Kasumi-1 (cell line): ENCODE measurements at regions not wholly inside any gene's neighbourhood (a gene's known extent, or its start where the extent isn't known, plus 50 kb on each side); places are given as distances from the start of the nearest gene placed in this dataset.
"Not testable (repeated sequence)": the region's sequence is repeated elsewhere in the genome, so short reads cannot be mapped to it uniquely, and the experiment has no call there.

ENCODE experiments used
- DNase-seq, 2 experiments: peaks; one replicate each; lab custom pipeline; 2025; lab: John Stamatoyannopoulos, UW

DNA sequence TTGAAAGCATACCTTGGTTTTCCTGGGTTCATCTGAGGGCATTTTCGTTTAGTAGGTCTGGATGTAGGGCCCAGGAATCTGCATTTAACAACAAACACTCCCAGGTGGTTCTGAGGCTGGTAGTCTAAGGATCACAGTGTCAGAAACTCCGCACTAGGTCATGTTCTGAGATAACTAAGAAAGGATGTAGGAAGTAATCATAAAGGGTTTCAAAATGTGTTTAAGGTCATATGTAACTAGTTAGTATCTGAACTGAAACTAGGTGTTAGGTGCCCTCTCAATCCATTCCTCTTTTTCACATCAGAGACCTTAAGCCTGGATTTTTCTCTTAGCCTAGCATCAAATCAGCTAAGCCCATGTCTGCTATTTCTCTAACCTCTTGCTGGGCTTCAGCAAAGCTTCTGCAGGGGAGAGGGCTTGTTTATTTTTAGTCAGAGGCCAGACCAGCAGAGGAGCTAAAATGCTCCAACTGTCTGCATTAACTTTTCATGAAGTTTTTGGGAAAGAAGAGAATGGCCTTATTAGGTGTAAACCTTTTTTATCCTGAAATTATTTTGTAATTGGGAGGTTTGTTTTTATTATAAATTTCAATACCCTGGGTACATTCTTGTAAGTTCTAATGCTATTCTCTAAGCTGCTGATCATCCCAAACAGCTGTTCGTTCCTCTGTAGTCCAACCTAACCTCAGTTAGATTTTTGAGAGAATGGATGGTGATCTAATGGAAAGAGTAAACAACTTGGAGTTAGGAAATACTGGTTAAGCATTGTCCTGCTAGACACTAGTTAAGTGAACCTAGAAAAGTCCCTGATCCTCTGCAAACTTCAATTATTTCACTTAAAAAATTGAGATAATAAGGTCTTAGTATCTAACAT lies 262.8 kb upstream of the RFC3 start:
- DNase-seq: no peak

DNA sequence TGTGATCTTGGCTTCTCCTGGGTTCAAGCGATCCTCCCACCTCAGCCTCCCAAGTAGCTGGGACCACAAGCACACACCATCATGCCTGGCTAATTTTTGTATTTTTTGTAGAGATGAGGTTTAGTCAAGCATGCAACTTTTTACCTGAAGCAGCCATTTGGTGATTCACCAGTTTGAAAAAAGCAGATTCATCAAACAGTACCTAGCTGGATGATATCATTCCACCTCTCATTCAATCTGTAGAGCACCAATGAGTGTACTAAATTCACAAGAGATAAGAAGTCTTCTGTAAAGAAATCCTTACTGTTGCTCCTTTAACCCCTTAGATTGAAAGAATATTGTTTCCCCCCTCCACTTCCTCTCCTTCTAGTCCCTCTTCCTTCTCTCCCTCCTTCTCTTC lies 261.1 kb upstream of the RFC3 start:
- no peak for DNase-seq

GRCh38 chr13:33560726-33561125 lies 257.2 kb upstream of the RFC3 start:
- no peak for DNase-seq

- DNase-seq: no peak
Observed at GRCh38 chr13:33561627-33562026, 256.3 kb upstream of the RFC3 start.

GRCh38 chr13:33571618-33572017 lies 246.3 kb upstream of the RFC3 start:
- DNase-seq: no peak

- not testable (repeated sequence) for DNase-seq
Observed at GRCh38 chr13:33572322-33572721, 245.6 kb upstream of the RFC3 start.

DNA sequence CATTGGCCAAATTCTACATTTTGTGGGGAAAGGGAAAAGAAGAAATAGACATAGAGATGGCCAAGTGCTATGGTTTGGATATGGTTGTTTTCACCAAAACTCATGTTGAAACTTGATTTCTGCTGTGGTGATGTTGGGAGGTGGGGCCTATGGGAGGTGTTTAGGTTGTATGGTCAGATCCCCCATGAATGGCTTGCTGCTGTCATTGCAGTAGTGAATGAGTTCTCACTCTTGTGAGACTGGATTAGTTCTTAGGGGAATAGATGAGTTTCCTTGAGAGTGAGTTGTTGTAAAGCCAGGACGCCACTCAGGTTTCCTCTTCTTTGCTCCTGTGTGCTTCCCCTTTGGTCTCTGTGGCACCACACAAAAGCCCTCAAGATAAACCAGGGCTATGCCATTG lies 242.6 kb upstream of the RFC3 start:
- DNase-seq: no peak

DNA sequence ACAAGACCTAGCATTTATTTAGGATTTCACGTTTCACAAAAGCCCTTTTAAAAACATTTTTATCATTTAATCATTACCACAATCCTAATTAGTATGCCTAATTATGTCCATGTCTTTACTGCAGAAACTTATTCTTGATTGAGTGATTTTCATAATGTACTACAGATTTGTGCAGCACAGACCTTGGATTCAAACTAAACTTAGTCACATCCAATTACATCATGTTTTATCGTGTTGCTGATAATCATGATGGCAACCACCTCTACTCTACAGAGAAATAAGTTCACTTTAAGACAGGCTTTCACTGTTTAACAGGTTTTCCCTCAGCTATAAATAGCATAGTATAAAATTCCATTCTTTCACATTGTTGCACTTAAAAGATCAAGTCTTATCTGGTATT lies 240.9 kb upstream of the RFC3 start:
- DNase-seq: no peak

DNA sequence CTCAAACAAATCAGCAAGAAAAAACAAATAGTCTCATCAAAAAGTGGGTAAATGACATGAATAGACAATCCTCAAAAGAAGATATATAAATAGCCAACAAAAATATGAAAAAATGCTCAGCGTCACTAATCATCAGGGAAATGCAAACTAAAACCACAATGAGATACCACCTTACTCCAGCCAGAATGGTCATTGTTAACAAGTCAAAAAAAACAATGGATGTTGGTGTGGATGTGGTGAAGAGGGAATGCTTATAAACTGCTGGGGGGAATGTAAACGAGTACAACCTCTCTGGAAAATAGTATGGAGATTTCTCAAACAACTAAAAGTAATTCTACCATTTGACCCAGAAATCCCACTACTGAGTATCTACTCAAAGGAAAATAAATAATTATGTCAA lies 239.2 kb upstream of the RFC3 start:
- no peak for DNase-seq

GRCh38 chr13:33582121-33582520 lies 235.8 kb upstream of the RFC3 start:
- no peak for DNase-seq

GRCh38 chr13:33583398-33583797 lies 234.6 kb upstream of the RFC3 start:
- no peak for DNase-seq

DNA sequence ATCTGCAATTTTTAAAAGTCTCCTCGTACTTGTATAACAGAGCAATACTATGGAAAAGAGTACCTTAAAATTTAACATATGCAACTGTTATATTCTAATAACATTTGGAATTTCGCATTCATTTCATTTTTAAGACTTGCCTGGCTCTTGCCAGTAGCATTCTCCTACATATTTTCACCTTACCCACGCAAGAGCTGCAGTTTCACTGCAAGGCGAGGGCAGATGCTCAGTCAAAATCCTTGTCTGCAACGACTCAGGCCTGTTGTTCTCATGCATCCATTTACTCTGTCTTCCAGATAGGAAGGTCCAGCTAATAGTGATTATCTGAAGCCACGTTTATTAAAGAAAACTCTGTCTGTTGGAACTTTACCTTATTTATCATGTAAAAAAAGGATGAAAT lies 227.0 kb upstream of the RFC3 start:
- no peak for DNase-seq

DNA sequence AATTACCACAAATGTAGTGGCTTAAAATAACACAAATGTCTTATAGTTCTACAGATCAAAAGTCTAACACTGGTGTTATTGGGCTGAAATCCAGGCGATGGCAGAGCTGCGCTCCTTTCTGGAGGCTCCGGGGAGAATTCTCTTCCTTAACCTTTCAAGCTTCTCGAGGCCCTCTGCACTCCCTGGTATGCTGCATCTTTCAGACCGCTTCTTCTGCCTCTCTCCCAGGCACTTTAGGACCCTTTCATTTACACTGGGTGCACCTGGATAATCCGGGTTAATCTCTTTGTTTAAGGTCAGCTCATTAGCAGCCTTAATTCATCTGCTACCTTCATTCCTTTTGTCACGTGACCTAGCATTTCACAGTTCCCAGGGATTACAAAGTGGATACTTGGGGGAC lies 211.3 kb upstream of the RFC3 start:
- no peak for DNase-seq

DNA sequence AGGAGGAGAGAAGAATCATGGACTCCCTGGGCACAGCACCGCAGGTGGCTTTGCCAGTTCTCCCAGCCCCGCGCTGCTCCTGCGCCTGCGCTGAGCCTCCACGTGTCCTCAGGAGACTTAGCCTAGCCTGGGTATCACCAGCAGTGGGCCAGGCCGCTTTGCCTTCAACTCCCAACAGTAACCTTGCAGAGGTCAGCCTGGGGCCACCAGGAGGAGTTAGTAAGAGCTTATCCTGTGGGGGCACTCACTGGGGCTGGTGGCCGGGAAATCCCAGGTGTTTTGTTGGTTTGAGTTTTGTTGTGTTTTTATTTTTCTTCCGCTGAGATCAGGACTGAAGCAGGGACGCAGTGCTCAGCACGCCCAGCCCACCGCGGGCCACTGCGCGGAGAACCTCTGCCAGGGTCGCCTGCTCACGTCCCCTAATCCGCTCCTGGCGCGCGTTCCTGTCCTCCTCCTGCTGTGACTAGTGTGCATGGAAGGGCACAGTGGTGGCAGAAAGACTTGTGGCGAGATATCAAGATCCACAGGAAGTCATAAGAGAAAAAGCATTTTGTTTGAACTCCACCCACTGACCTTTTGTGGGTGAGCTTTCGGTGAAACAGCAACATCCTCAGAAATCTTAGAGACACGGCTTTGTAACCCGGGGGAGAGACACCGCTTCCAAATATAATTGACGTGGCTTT lies 207.4 kb upstream of the RFC3 start:
- no peak for DNase-seq

DNA sequence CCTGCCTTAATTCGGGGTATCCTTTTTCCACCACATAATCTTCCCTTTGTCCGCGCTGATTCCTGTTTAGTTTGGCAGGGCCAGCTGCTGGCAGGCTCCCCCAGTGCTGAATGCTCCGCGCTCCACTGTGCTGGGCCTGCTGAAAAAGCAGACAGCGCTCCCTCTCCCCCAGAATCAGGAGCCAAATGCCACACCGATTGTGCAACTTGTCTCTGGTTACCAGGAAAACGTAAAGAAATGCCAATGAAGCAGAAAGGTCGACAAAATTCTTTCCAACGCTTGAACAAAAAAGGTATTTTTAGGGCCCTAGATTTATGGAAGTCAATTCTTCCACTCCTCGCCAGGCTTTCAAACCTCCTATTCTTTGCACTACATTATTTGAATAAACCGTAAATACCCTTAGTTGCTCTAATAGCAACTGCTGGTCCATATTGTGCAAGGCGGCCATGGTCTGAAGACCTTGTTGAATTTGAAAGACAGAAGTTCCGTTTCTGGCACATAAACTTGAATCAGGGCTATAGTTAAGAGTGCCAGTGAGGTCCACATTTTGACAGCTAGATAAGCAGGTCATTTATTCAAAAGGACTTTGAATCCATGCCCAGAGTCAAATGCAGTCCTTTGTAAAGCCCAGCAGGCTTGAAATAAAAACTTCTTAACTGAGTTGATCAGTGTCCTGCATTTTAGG lies 206.7 kb upstream of the RFC3 start:
- DNase-seq: no peak

GRCh38 chr13:33612641-33613638 lies 205.0 kb upstream of the RFC3 start:
- DNase-seq: no peak

DNA sequence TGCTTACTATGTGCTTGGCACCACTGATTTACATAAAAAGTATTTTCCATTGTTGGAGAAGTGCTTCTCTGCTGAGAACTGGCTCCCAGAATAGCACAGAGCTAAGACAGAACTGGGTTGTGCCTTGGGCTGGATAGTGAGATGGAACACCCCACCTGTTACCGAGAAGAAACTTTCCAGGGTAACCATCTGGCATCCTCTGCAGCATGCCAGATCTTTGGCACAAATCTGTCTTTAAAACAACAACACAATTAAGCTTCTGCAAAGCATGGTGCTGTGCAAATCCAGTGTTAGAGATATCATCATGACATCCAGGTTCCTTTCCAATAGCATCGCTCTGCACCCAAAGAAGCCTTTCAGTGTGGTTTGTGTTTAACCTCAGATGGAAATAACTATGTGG lies 202.5 kb upstream of the RFC3 start:
- DNase-seq: no peak

- no peak for DNase-seq
Observed at GRCh38 chr13:33616130-33616529, 201.8 kb upstream of the RFC3 start.

- no peak for DNase-seq
Observed at GRCh38 chr13:33617055-33617454, 200.9 kb upstream of the RFC3 start.

DNA sequence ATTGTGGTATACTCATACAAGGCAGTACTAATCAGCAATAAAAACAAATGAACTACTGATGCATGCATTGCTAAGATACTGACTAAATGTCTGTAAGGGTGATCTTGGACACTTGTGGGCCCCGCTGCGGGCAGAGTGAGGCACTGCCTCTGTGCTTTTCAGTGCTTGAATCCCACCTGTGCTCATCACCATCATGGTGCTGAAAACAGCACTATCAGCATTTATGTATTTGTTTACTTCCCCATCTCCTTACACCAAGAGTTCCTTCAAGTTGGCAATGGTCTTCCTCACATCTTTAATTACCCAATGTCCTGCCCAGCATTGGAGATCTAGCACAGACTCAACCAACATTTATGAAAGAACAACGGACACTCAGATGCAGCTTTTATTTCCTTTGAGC lies 193.7 kb upstream of the RFC3 start:
- no peak for DNase-seq

- DNase-seq: no peak
Observed at GRCh38 chr13:33624740-33625139, 193.2 kb upstream of the RFC3 start.

DNA sequence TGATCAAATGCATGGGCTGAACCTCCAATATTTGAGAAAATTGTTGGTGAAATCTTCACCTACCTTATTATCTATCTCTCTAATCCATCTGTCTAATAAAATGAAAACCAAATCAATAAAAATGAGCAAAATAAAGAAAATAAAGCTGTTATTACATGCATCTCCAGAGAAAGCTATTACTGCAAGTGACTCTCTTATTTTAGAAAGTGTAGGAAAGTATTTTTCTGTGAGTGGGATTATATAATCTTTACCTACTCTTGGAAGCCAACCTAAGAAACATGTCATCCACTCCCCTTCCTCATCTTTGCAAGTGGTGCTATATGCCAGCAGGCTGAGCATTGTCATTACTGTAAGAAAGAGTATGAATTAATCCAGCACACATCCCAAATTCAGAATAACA lies 191.5 kb upstream of the RFC3 start:
- no peak for DNase-seq
